K562 (cell line): ENCODE measurements at regions not wholly inside any gene's neighbourhood (a gene's known extent, or its start where the extent isn't known, plus 50 kb on each side); places are given as distances from the start of the nearest gene placed in this dataset.

Experiments
- ATAC-seq: fragments of 200-7000 bp; cut with Tn5 transposase; 3 replicates; pipeline ENCODE4 v1.9.1; 2020; ENCODE audit warnings: moderate library complexity
- BruUV-seq: library from RNA; stranded (reverse); fragments of 400-500 nt; replicated peaks from 2 replicates; lab custom pipeline; 2021; lab: Mats Ljungman, UMichigan
- CTCF ChIA-PET: fragments of 300-600 bp; formaldehyde crosslinking; extraction: SDS; loops from one replicate; lab custom pipeline; 2021; ENCODE audit warnings: low intra/inter-chr PET ratio; lab: Yijun Ruan, JAX
- POLR2A ChIA-PET: fragments of 300-600, 350-650 bp; sonication (Branson Sonifier 250); formaldehyde crosslinking; extraction: SDS; loops from one replicate; lab custom pipeline; 2021; ENCODE audit warnings: antibody characterized with exemption, inconsistent platforms; lab: Yijun Ruan, JAX
- DNase-seq, 4 experiments: peaks; one replicate each; pipeline versions ENCODE4 v3.0.0 to v3.0.0-alpha.2; 2011 to 2018; ENCODE audit warnings: low spot score in 3 of 4, mixed read lengths in 3 of 4; ENCODE audit errors: extremely low read depth in 1 of 4
- FAIRE-seq: peaks from 2 replicates; lab custom pipeline; 2011; peaks lifted over from hg19 to GRCh38; lab: Jason Lieb, UNC
- H2AFZ ChIP-seq: 2 replicates; pipeline ENCODE4 v1.6.0; 2011; ENCODE audit warnings: low read depth, low read length, control low read depth, inconsistent platforms
- H3K27ac ChIP-seq: fragments of 200-600 bp; 3 replicates; pipeline ENCODE4 v1.8.0; 2011; ENCODE audit warnings: low read depth, mild to moderate bottlenecking, control low read depth, inconsistent platforms, low read length, moderate library complexity, mixed read lengths; ENCODE audit errors: extremely low read depth
- H3K27me3 ChIP-seq, 2 experiments: fragments of 300-600 bp in 1 of 2; 2 replicates in 1 of 2; 3 replicates in 1 of 2; pipeline versions ENCODE4 v1.6.0 to v1.8.0; 2011; ENCODE audit warnings: inconsistent platforms in 2 of 2, low read length in 2 of 2, mild to moderate bottlenecking in 1 of 2, mixed read lengths in 1 of 2, moderate library complexity in 1 of 2; ENCODE audit not compliant: control insufficient read depth in 2 of 2, insufficient read depth in 2 of 2
- H3K36me3 ChIP-seq: fragments of 300-600 bp; 3 replicates; pipeline ENCODE4 v1.8.0; 2011; ENCODE audit warnings: mild to moderate bottlenecking, low read length, inconsistent platforms; ENCODE audit not compliant: control insufficient read depth, insufficient read depth
- H3K4me1 ChIP-seq, 2 experiments: fragments of 200-600 bp in 1 of 2; replicated peaks in 1 of 2; 2 replicates in 1 of 2; 3 replicates in 1 of 2; pipeline versions ENCODE4 v1.5.1 to v1.8.0; 2011; ENCODE audit warnings: inconsistent platforms in 2 of 2, low read length in 2 of 2, mild to moderate bottlenecking in 1 of 2, mixed read lengths in 1 of 2, moderate library complexity in 1 of 2; ENCODE audit not compliant: control insufficient read depth in 2 of 2, insufficient read depth in 2 of 2
- H3K4me2 ChIP-seq: 2 replicates; pipeline ENCODE4 v1.6.1; 2011; ENCODE audit warnings: low read length, control low read depth, inconsistent platforms, mixed read lengths; ENCODE audit not compliant: insufficient read depth
- H3K4me3 ChIP-seq: fragments of 200-600 bp; sonication (generic), shearing (Covaris generic); 2 replicates; pipeline ENCODE4 v1.5.1; 2016; ENCODE audit warnings: control low read depth, inconsistent platforms
- H3K79me2 ChIP-seq: fragments of 200-600 bp; 3 replicates; pipeline ENCODE4 v1.8.0; 2011; ENCODE audit warnings: low read length, inconsistent platforms; ENCODE audit not compliant: control insufficient read depth, insufficient read depth
- H3K9ac ChIP-seq, 2 experiments: 2 replicates each; pipeline versions ENCODE4 v1.6.0 to v1.6.1; 2011; ENCODE audit warnings: low read depth in 2 of 2, low read length in 2 of 2, control low read depth in 1 of 2, inconsistent platforms in 1 of 2, mild to moderate bottlenecking in 1 of 2, mixed read lengths in 1 of 2; ENCODE audit not compliant: insufficient read depth in 1 of 2
- H3K9me1 ChIP-seq: one replicate; pipeline ENCODE4 v1.6.0; 2011; ENCODE audit warnings: inconsistent platforms, mild to moderate bottlenecking, low read length, moderate library complexity; ENCODE audit not compliant: control insufficient read depth, insufficient read depth
- H3K9me3 ChIP-seq: replicated peaks from 2 replicates; pipeline ENCODE4 v1.5.1; 2011; ENCODE audit warnings: low read depth, low read length, inconsistent platforms; ENCODE audit not compliant: control insufficient read depth, insufficient read depth
- H4K20me1 ChIP-seq: replicated peaks from 2 replicates; pipeline ENCODE4 v1.6.1; 2011; ENCODE audit warnings: low read length, inconsistent platforms, mixed read lengths; ENCODE audit not compliant: control insufficient read depth, insufficient read depth
- ARID3B ChIP-seq: fragments of 250-450 bp; sonication (Bioruptor Pico); IDR thresholded peaks from 2 replicates; pipeline ENCODE4 v1.4.0; 2020; ENCODE audit warnings: borderline replicate concordance
- BRF1 ChIP-seq: IDR thresholded peaks from 3 replicates; pipeline ENCODE4 v1.6.1; 2011; ENCODE audit warnings: borderline replicate concordance, mild to moderate bottlenecking; ENCODE audit not compliant: insufficient read length; ENCODE audit errors: extremely low read depth
- CEBPZ ChIP-seq: fragments of 150-350 bp; IDR thresholded peaks from 2 replicates; pipeline ENCODE4 v1.6.1; 2014; ENCODE audit warnings: low read depth, mild to moderate bottlenecking, low read length, borderline replicate concordance
- EHMT2 ChIP-seq: fragments of 450-650 bp; IDR thresholded peaks from 2 replicates; pipeline ENCODE4 v1.6.1; 2018; ENCODE audit warnings: antibody characterized with exemption
- NR4A1 ChIP-seq, 2 experiments: fragments of 250-450 bp in 1 of 2; fragments of 450-650 bp in 1 of 2; sonication (Bioruptor Pico) in 1 of 2; IDR thresholded peaks; 2 replicates each; pipeline versions ENCODE4 v1.4.0 to v1.6.1; 2016 to 2020; ENCODE audit warnings: mild to moderate bottlenecking in 2 of 2, missing compliant biosample characterization in 1 of 2, missing genetic modification characterization in 1 of 2, moderate library complexity in 1 of 2
- PRDM10 ChIP-seq: fragments of 450-650 bp; IDR thresholded peaks from 2 replicates; pipeline ENCODE4 v1.6.1; 2018; ENCODE audit not compliant: partially characterized antibody
- RBM22 ChIP-seq: fragments of 200-400 bp; formaldehyde crosslinking; IDR thresholded peaks from 2 replicates; pipeline ENCODE4 v1.6.1; 2018; ENCODE audit warnings: low read length, low read depth; ENCODE audit not compliant: poor library complexity, severe bottlenecking
- SFPQ ChIP-seq: fragments of 200-400 bp; formaldehyde crosslinking; IDR thresholded peaks from 2 replicates; pipeline ENCODE4 v1.6.1; 2017; ENCODE audit warnings: mild to moderate bottlenecking, low read depth, low read length, moderate library complexity
- SRSF1 ChIP-seq: fragments of 200-400 bp; formaldehyde crosslinking; IDR thresholded peaks from 2 replicates; pipeline ENCODE4 v1.6.1; 2017; ENCODE audit warnings: mild to moderate bottlenecking, low read depth, low read length, moderate library complexity
- ZNF696 ChIP-seq: fragments of 250-450 bp; sonication (Bioruptor Pico); conservative IDR thresholded peaks from 2 replicates; pipeline ENCODE4 v1.4.0; 2020; ENCODE audit warnings: mild to moderate bottlenecking, moderate library complexity
- WGBS: fragments of 100-300 bp; shearing (Covaris generic); methylation state at CpG from one replicate; pipeline ENCODE4 v1.1.6; 2016; ENCODE audit warnings: low coverage, mixed read lengths; ENCODE audit not compliant: insufficient coverage; ENCODE audit errors: missing lambda C conversion rate; 5-methylcytosine and 5-hydroxymethylcytosine counted together
- in situ Hi-C: fragments of 300-500 bp; cut with MboI; formaldehyde crosslinking; loops from 4 replicates; pipeline ENCODE4 v1.15.0; 2018; ENCODE audit warnings: inconsistent platforms, mixed read lengths
- intact Hi-C: fragments of 100-400 bp; cut with micrococcal nuclease; formaldehyde crosslinking; loops from 2 replicates; pipeline ENCODE4 v1.14.2; 2022

- Histone ChIP-seq H2AFZ (no peak overlapping the region), H3K79me2 (no peaks in the 10 kb centered on the region), H4K20me1 (0 out of 2 replicates have a peak, but pooled peaks cover 4% of the 10 kb centered on the region), H3K9ac (no peak overlapping the region), H3K4me3 (no peak overlapping the region), H3K27ac (no peak overlapping the region), H3K27me3 (peaks cover 5 to 35% of the 10 kb centered on the region in 2 experiments; a peak in 4 of 5 replicates), H3K36me3 (no peaks in the 10 kb centered on the region), H3K9me1 (no peaks in the 10 kb centered on the region), H3K4me1 (no peaks in the 10 kb centered on the region), H3K4me2 (no peak overlapping the region), H3K9me3 (no peaks in the 10 kb centered on the region)
- no peak for DNase-seq
- WGBS = 4% methylated on average over 9 of the region's 9 CpGs
- intact Hi-C loops = no loop called here
- in situ Hi-C loops = no loop called here
- POLR2A ChIA-PET = interaction anchor here (0.7 to 1.1 kb wide), 2 partner anchors 53 to 166 kb away, joined by 3 to 4 read pairs; no protein-coding TSS in a partner anchor
- no peak for ATAC-seq
- FAIRE-seq = no peak
- CTCF ChIA-PET = interaction anchor here (0.6 kb wide), 2 partner anchors 151 to 268 kb away, joined by 3 to 4 read pairs; no protein-coding TSS in a partner anchor
- no TSS peak for BruUV-seq
- TF ChIP-seq RBM22 = no peak
- TF ChIP-seq PRDM10 = no peak
- no peak for TF ChIP-seq ZNF696 (CRISPR knock-in tag)
- TF ChIP-seq EHMT2 = no peak
- no peak for TF ChIP-seq NR4A1 (CRISPR knock-in tag; IDR thresholded peaks at IDR 0.05)
- TF ChIP-seq NR4A1 (tag; IDR thresholded peaks at IDR 0.05) = no peak
- no peak for TF ChIP-seq SRSF1
- no peak for TF ChIP-seq CEBPZ
- no peak for TF ChIP-seq BRF1
- TF ChIP-seq ARID3B (CRISPR knock-in tag) = no peak
- no peak for TF ChIP-seq SFPQ
Measured at GRCh38 chr1:17948594-17948993, 159.0 kb upstream of the IGSF21 start.
